HG03196 (cell line): ENCODE measurements at regions not wholly inside any gene's neighbourhood (a gene's known extent, or its start where the extent isn't known, plus 50 kb on each side); places are given as distances from the start of the nearest gene placed in this dataset.

Experiments used
- ATAC-seq: cut with Tn5 transposase; IDR thresholded peaks from one replicate; pipeline ENCODE4 v1.9.1; 2021; ENCODE audit not compliant: unreplicated experiment

- no peak for ATAC-seq
Measured at GRCh38 chr17:77426676-77427386, 286.1 kb downstream of the SEC14L1 start.

GRCh38 chr17:77427391-77427991 is 286.7 kb downstream of the SEC14L1 start:
- ATAC-seq = no peak

GRCh38 chr17:77428020-77428748 is 287.4 kb downstream of the SEC14L1 start:
- ATAC-seq = no peak

GRCh38 chr17:77428749-77429368 is 288.1 kb downstream of the SEC14L1 start:
- ATAC-seq = no peak

- no peak for ATAC-seq
Measured at GRCh38 chr17:77429369-77429968, 288.7 kb downstream of the SEC14L1 start.

GRCh38 chr17:77429969-77430752 is 289.4 kb downstream of the SEC14L1 start:
- no peak for ATAC-seq

- no peak for ATAC-seq
Measured at GRCh38 chr17:77432034-77432661, 291.4 kb downstream of the SEC14L1 start.

GRCh38 chr17:77432742-77433141 is 292.0 kb downstream of the SEC14L1 start:
- no peak for ATAC-seq

GRCh38 chr17:77433385-77434135 is 292.8 kb downstream of the SEC14L1 start:
- ATAC-seq = no peak

- ATAC-seq = no peak
Measured at GRCh38 chr17:77434136-77435114, 293.7 kb downstream of the SEC14L1 start.

- ATAC-seq = no peak
Measured at GRCh38 chr17:77435272-77436057, 294.7 kb downstream of the SEC14L1 start.

- no peak for ATAC-seq
Measured at GRCh38 chr17:77436058-77436442, 295.3 kb downstream of the SEC14L1 start.

GRCh38 chr17:77436481-77436880 is 295.7 kb downstream of the SEC14L1 start:
- no peak for ATAC-seq

- ATAC-seq = no peak
Measured at GRCh38 chr17:77437017-77437416, 296.2 kb downstream of the SEC14L1 start.

- no peak for ATAC-seq
Measured at GRCh38 chr17:77437747-77438146, 297.0 kb downstream of the SEC14L1 start.

GRCh38 chr17:77438241-77439188 is 297.7 kb downstream of the SEC14L1 start:
- ATAC-seq = no peak
